H1 (cell line): ENCODE measurements at regions not wholly inside any gene's neighbourhood (a gene's known extent, or its start where the extent isn't known, plus 50 kb on each side); places are given as distances from the start of the nearest gene placed in this dataset.

Experiments used
- CTCF ChIA-PET: fragments of 300-600 bp; sonication (Branson Sonifier 250); formaldehyde crosslinking; loops from one replicate; lab custom pipeline; 2021; ENCODE audit not compliant: partially characterized antibody; lab: Charles Lee
- POLR2A ChIA-PET: fragments of 300-600 bp; sonication (Branson Sonifier 250); formaldehyde crosslinking; loops from one replicate; lab custom pipeline; 2021; ENCODE audit warnings: inconsistent platforms; ENCODE audit not compliant: partially characterized antibody; lab: Charles Lee
- DNase-seq, 2 experiments: peaks; one replicate each; pipeline versions ENCODE4 v3.0.0 to v3.0.0-alpha.2; 2010 to 2022; ENCODE audit warnings: low spot score in 2 of 2, low read depth in 1 of 2, mixed read lengths in 1 of 2
- FAIRE-seq: peaks from 2 replicates; lab custom pipeline; 2011; peaks lifted over from hg19 to GRCh38; lab: Jason Lieb, UNC
- H2AFZ ChIP-seq: 2 replicates; pipeline ENCODE4 v1.8.1; 2012; ENCODE audit warnings: low read length, inconsistent platforms
- H2AK5ac ChIP-seq: 2 replicates; pipeline ENCODE4 v1.6.1; 2013; ENCODE audit warnings: low read depth, low read length
- H2BK120ac ChIP-seq: replicated peaks from 2 replicates; pipeline ENCODE3; 2013; ENCODE audit warnings: low read depth, low read length, inconsistent platforms
- H2BK12ac ChIP-seq: 2 replicates; pipeline ENCODE4 v1.6.1; 2013; ENCODE audit warnings: low read depth, low read length
- H2BK15ac ChIP-seq: 2 replicates; pipeline ENCODE4 v1.6.1; 2013; ENCODE audit warnings: low read length
- H2BK20ac ChIP-seq: 2 replicates; pipeline ENCODE4 v1.6.1; 2013; ENCODE audit warnings: low read length
- H2BK5ac ChIP-seq: 2 replicates; pipeline ENCODE4 v1.6.1; 2013; ENCODE audit warnings: low read depth, low read length
- H3K14ac ChIP-seq: 2 replicates; pipeline ENCODE4 v1.6.1; 2013; ENCODE audit warnings: inconsistent platforms; ENCODE audit not compliant: insufficient read length
- H3K18ac ChIP-seq: 2 replicates; pipeline ENCODE4 v1.6.1; 2013; ENCODE audit warnings: low read length; ENCODE audit errors: extremely low read depth
- H3K23ac ChIP-seq: 2 replicates; pipeline ENCODE4 v1.6.1; 2013; ENCODE audit warnings: inconsistent platforms; ENCODE audit not compliant: insufficient read length
- H3K23me2 ChIP-seq: 2 replicates; pipeline ENCODE4 v1.6.1; 2013; ENCODE audit warnings: low read depth, low read length
- H3K27ac ChIP-seq: 2 replicates; pipeline ENCODE4 v1.6.1; 2011; ENCODE audit warnings: low read depth, low read length, inconsistent platforms
- H3K27me3 ChIP-seq, 4 experiments: replicated peaks in 1 of 4; 1 replicate in 1 of 4; 2 replicates in 3 of 4; pipeline versions ENCODE4 v1.6.1 to v1.8.1; 2011 to 2013; ENCODE audit warnings: low read length in 3 of 4, mild to moderate bottlenecking in 3 of 4, inconsistent platforms in 2 of 4, mixed read lengths in 2 of 4, moderate library complexity in 1 of 4; ENCODE audit not compliant: control insufficient read depth in 3 of 4, insufficient read depth in 3 of 4; ENCODE audit errors: extremely low read depth in 1 of 4
- H3K36me3 ChIP-seq, 4 experiments: 2 replicates each; pipeline versions ENCODE4 v1.6.1 to v1.8.1; 2011 to 2013; ENCODE audit warnings: mild to moderate bottlenecking in 4 of 4, low read length in 3 of 4, moderate library complexity in 2 of 4, control low read depth in 1 of 4, inconsistent platforms in 1 of 4; ENCODE audit not compliant: insufficient read depth in 4 of 4, control insufficient read depth in 2 of 4
- H3K4ac ChIP-seq: replicated peaks from 2 replicates; pipeline ENCODE3; 2013; ENCODE audit warnings: low read length, low read depth, mixed read lengths, inconsistent platforms; ENCODE audit not compliant: insufficient read length
- H3K4me1 ChIP-seq, 4 experiments: replicated peaks in 1 of 4; 1 replicate in 1 of 4; 2 replicates in 3 of 4; pipeline versions ENCODE4 v1.6.1 to v1.8.1; 2011 to 2013; ENCODE audit warnings: low read length in 3 of 4, inconsistent platforms in 2 of 4, mixed read lengths in 1 of 4; ENCODE audit not compliant: insufficient read depth in 4 of 4, control insufficient read depth in 3 of 4
- H3K4me2 ChIP-seq, 2 experiments: 2 replicates each; pipeline versions ENCODE4 v1.6.1 to v1.8.1; 2011 to 2013; ENCODE audit warnings: low read depth in 2 of 2, low read length in 2 of 2, control low read depth in 1 of 2, inconsistent platforms in 1 of 2, mild to moderate bottlenecking in 1 of 2; ENCODE audit not compliant: insufficient read depth in 1 of 2
- H3K4me3 ChIP-seq, 4 experiments: fragments of 200-600, 300-600 bp in 1 of 4; sonication (generic), shearing (Covaris generic), sonication (Bioruptor Twin) in 1 of 4; 2 replicates each; pipeline versions ENCODE4 v1.5.1 to v1.8.1; 2011 to 2016; ENCODE audit warnings: low read length in 4 of 4, low read depth in 3 of 4, control low read depth in 2 of 4, inconsistent platforms in 2 of 4, mild to moderate bottlenecking in 2 of 4, mixed read lengths in 1 of 4, moderate library complexity in 1 of 4; ENCODE audit not compliant: insufficient read depth in 2 of 4; ENCODE audit errors: extremely low read depth in 1 of 4
- H3K56ac ChIP-seq: replicated peaks from 2 replicates; pipeline ENCODE3; 2013; ENCODE audit warnings: low read depth, mild to moderate bottlenecking, mixed read lengths, low read length, inconsistent platforms; ENCODE audit not compliant: insufficient read length
- H3K79me1 ChIP-seq: 2 replicates; pipeline ENCODE4 v1.6.1; 2013; ENCODE audit warnings: low read depth, low read length, control low read depth
- H3K79me2 ChIP-seq, 2 experiments: 2 replicates each; pipeline versions ENCODE4 v1.6.1 to v1.8.1; 2012 to 2013; ENCODE audit warnings: low read length in 2 of 2, mild to moderate bottlenecking in 2 of 2, inconsistent platforms in 1 of 2; ENCODE audit not compliant: insufficient read depth in 2 of 2, control insufficient read depth in 1 of 2
- H3K9ac ChIP-seq, 4 experiments: replicated peaks in 1 of 4; 1 replicate in 1 of 4; 2 replicates in 3 of 4; pipeline versions ENCODE4 v1.6.1 to v1.8.1; 2011 to 2013; ENCODE audit warnings: low read depth in 3 of 4, low read length in 3 of 4, control low read depth in 2 of 4, mild to moderate bottlenecking in 2 of 4, moderate library complexity in 2 of 4, inconsistent platforms in 1 of 4; ENCODE audit errors: extremely low read depth in 1 of 4
- H3K9me3 ChIP-seq, 2 experiments: 2 replicates each; pipeline versions ENCODE4 v1.6.1 to v1.8.1; 2012 to 2013; ENCODE audit warnings: mild to moderate bottlenecking in 2 of 2, moderate library complexity in 2 of 2, control low read depth in 1 of 2, inconsistent platforms in 1 of 2, low read depth in 1 of 2, low read length in 1 of 2, mixed read lengths in 1 of 2; ENCODE audit not compliant: insufficient read depth in 2 of 2
- H4K20me1 ChIP-seq, 2 experiments: replicated peaks in 1 of 2; 2 replicates each; pipeline versions ENCODE3 to v1.8.1; 2011 to 2013; ENCODE audit warnings: inconsistent platforms in 2 of 2, low read length in 2 of 2, mild to moderate bottlenecking in 1 of 2; ENCODE audit not compliant: insufficient read depth in 2 of 2, control insufficient read depth in 1 of 2
- H4K5ac ChIP-seq: 2 replicates; pipeline ENCODE4 v1.6.1; 2013; ENCODE audit warnings: low read length, low read depth, mixed read lengths, inconsistent platforms; ENCODE audit not compliant: insufficient read length
- H4K8ac ChIP-seq: 2 replicates; pipeline ENCODE4 v1.8.0; 2013; ENCODE audit warnings: mild to moderate bottlenecking, moderate library complexity, low read length, inconsistent platforms; ENCODE audit not compliant: insufficient read depth; ENCODE audit errors: extremely low read depth
- H4K91ac ChIP-seq: replicated peaks from 2 replicates; pipeline ENCODE3; 2013; ENCODE audit warnings: low read length, mixed read lengths, inconsistent platforms; ENCODE audit not compliant: insufficient read length
- WGBS, 2 experiments: shearing (Covaris generic) in 1 of 2; methylation state at CpG; one replicate each; pipeline versions ENCODE4 v1.1.6 to v1.1.7; 2013 to 2015; ENCODE audit warnings: low lambda C conversion rate in 2 of 2, mixed read lengths in 2 of 2, inconsistent platforms in 1 of 2, low coverage in 1 of 2, missing lambda C conversion rate in 1 of 2; ENCODE audit not compliant: insufficient replicate concordance in 2 of 2, insufficient coverage in 1 of 2, insufficient read length in 1 of 2; ENCODE audit errors: extremely low coverage in 1 of 2, missing lambda C conversion rate in 1 of 2; 5-methylcytosine and 5-hydroxymethylcytosine counted together

DNA sequence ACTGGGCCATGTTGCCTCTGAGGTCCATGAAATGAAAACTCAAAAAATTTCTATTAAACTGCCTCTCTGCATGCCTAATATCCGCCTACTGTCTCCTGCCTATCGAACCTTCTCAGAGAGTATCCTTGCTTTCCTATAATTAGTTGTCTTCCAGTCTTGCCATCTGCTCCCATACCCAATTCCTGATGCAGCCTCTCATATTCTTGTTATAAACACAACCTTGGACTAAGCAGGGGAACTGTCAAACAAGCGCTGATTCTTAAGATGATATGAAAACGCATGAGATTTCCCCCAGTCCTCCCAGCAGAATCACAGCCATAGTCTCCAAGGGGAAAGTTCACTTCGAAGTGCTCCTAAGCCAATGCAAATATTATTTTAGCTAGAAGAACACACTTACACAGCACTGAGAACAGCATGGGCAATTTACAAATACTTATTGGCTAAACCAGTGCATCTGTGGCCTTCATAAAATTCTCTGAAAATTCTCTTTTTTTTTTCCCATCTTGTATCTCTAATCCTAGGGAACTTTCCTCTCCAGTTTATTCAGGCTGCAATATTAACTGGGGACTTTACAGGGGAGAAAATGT is 471.6 kb downstream of the MBD2 start:
- Histone ChIP-seq H3K4ac (no peak overlapping the region), H2BK15ac (no peak overlapping the region), H3K23ac (no peak overlapping the region), H4K5ac (no peak overlapping the region), H2BK20ac (no peak overlapping the region), H3K27me3 (no peaks in the 10 kb centered on the region), H3K36me3 (no peaks in the 10 kb centered on the region), H2BK5ac (no peak overlapping the region), H3K9ac (no peak overlapping the region), H3K18ac (no peak overlapping the region), H4K20me1 (no peaks in the 10 kb centered on the region), H2BK12ac (no peak overlapping the region), H3K9me3 (no peaks in the 10 kb centered on the region), H3K56ac (no peak overlapping the region), H3K4me3 (no peak overlapping the region), H2BK120ac (no peak overlapping the region), H3K14ac (no peak overlapping the region), H3K4me1 (no peaks in the 10 kb centered on the region), H4K8ac (no peak overlapping the region), H3K27ac (no peak overlapping the region), H3K4me2 (no peak overlapping the region), H2AK5ac (no peak overlapping the region), H2AFZ (no peak overlapping the region), H3K23me2 (no peaks in the 10 kb centered on the region), H3K79me1 (no peaks in the 10 kb centered on the region), H3K79me2 (no peaks in the 10 kb centered on the region), H4K91ac (no peak overlapping the region)
- WGBS, 2 experiments, result 97% methylated on average over 5 of the region's 5 CpGs; no CpG with 5 or more reads in 1 of the 2 experiments
- POLR2A ChIA-PET, result no interaction called here
- no peak for FAIRE-seq
- CTCF ChIA-PET, result no interaction called here
- no peak for DNase-seq
